Gastroesophageal sphincter (tissue), 3 donors: ENCODE measurements at regions not wholly inside any gene's neighbourhood (a gene's known extent, or its start where the extent isn't known, plus 50 kb on each side); places are given as distances from the start of the nearest gene placed in this dataset.

ENCODE experiments used
- EP300 ChIP-seq: sonication (generic); formaldehyde crosslinking; IDR thresholded peaks from one replicate; pipeline ENCODE4 v1.6.1; 2017; ENCODE audit warnings: antibody characterized with exemption, mild to moderate bottlenecking
- POLR2A ChIP-seq, 2 donors: fragments of 450-650 bp; IDR thresholded peaks; one replicate each; pipeline ENCODE4 v1.6.1; 2017; ENCODE audit warnings: antibody characterized with exemption in 2 of 2, mild to moderate bottlenecking in 2 of 2, moderate library complexity in 1 of 2
- TF ChIP-seq, protein P1 (sequence below), 4 experiments: fragments of 200-600 bp in 2 of 4; fragments of 450-650 bp in 2 of 4; sonication (generic) in 1 of 4; IDR thresholded peaks; one replicate each; pipeline ENCODE4 v1.5.1; 2017 to 2019; ENCODE audit warnings: antibody characterized with exemption in 4 of 4, mild to moderate bottlenecking in 2 of 4, moderate library complexity in 2 of 4

DNA sequence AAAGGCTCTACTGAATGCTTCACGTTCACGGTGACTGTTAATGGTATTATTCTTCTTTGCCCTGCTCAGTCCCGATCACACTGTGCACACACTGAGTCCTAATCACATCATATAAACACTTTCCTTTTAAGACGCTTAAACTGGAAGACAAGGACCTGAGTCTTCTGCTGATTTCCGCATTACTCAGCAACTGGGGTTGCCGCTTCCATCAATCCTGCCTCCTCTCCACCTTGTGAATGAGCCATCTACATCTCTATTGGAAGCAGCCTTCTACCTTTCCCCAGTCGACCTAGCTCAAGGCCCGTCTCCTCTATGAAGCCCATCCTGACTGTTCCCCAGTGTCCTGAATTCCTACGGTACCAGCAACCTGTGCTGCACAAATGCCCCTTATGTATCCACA lies 104.7 kb downstream of the NCOR2 start:
- TF ChIP-seq, protein P1, sequence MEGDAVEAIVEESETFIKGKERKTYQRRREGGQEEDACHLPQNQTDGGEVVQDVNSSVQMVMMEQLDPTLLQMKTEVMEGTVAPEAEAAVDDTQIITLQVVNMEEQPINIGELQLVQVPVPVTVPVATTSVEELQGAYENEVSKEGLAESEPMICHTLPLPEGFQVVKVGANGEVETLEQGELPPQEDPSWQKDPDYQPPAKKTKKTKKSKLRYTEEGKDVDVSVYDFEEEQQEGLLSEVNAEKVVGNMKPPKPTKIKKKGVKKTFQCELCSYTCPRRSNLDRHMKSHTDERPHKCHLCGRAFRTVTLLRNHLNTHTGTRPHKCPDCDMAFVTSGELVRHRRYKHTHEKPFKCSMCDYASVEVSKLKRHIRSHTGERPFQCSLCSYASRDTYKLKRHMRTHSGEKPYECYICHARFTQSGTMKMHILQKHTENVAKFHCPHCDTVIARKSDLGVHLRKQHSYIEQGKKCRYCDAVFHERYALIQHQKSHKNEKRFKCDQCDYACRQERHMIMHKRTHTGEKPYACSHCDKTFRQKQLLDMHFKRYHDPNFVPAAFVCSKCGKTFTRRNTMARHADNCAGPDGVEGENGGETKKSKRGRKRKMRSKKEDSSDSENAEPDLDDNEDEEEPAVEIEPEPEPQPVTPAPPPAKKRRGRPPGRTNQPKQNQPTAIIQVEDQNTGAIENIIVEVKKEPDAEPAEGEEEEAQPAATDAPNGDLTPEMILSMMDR (IDR thresholded peaks at IDR 0.05), result no peak
- TF ChIP-seq POLR2A (IDR thresholded peaks at IDR 0.05) (no peak), EP300 (no peak)
